IPS-18a (cell line): ENCODE measurements at regions not wholly inside any gene's neighbourhood (a gene's known extent, or its start where the extent isn't known, plus 50 kb on each side); places are given as distances from the start of the nearest gene placed in this dataset.

Experiments
- H3K27ac ChIP-seq: one replicate; pipeline ENCODE4 v1.5.1; 2013; ENCODE audit warnings: low read length
- H3K27me3 ChIP-seq: one replicate; pipeline ENCODE4 v1.6.1; 2013; ENCODE audit warnings: mild to moderate bottlenecking, low read length; ENCODE audit not compliant: control insufficient read depth, insufficient read depth
- H3K36me3 ChIP-seq: one replicate; pipeline ENCODE4 v1.6.1; 2013; ENCODE audit warnings: low read depth, low read length; ENCODE audit not compliant: control insufficient read depth
- H3K4me1 ChIP-seq: one replicate; pipeline ENCODE4 v1.6.1; 2013; ENCODE audit warnings: low read depth, low read length; ENCODE audit not compliant: control insufficient read depth
- H3K4me3 ChIP-seq: one replicate; pipeline ENCODE4 v1.5.1; 2013; ENCODE audit warnings: low read length
- H3K9ac ChIP-seq: one replicate; pipeline ENCODE4 v1.6.1; 2013; ENCODE audit warnings: mild to moderate bottlenecking, low read length, moderate library complexity
- H3K9me3 ChIP-seq: one replicate; pipeline ENCODE4 v1.6.1; 2013; ENCODE audit warnings: low read depth, low read length; ENCODE audit not compliant: control insufficient read depth

- Histone ChIP-seq H3K4me1 (no peaks in the 10 kb centered on the region), H3K9me3 (no peaks in the 10 kb centered on the region), H3K27me3 (no peaks in the 10 kb centered on the region), H3K36me3 (no peaks in the 10 kb centered on the region), H3K27ac (no peak overlapping the region), H3K9ac (no peak overlapping the region), H3K4me3 (no peak overlapping the region)
These were observed 493.2 kb downstream of the MIAT start for GRCh38 chr22:27150544-27150941.

DNA sequence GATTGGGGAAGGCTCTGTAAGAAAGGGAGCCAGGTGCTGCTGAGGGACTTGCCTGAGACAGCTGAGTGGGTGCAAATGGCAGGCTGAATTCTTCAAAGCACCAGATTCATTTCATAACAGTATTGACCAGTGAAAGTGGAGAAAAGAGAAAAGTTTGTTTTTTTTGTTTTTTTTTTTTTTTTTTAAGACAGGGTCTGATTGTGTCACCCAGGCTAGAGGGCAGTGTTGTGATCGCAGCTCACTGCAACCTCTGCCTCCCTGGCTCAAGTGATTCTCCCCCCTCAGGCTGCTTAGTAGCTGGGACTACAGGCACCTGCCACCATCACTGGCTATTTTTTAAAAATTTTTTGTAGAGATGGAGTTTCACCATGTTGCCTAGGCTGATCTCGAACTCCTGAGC, 494.0 kb downstream of the MIAT start:
- Histone ChIP-seq H3K36me3 (no peaks in the 10 kb centered on the region), H3K9me3 (no peaks in the 10 kb centered on the region), H3K4me1 (no peaks in the 10 kb centered on the region), H3K4me3 (no peak overlapping the region), H3K27me3 (no peaks in the 10 kb centered on the region), H3K27ac (no peak overlapping the region), H3K9ac (no peak overlapping the region)

GRCh38 chr22:27152033-27152432, 494.6 kb downstream of the MIAT start:
- no peak overlapping the region for H3K27ac ChIP-seq
- H3K36me3 ChIP-seq = no peaks in the 10 kb centered on the region
- H3K9ac ChIP-seq = no peak overlapping the region

DNA sequence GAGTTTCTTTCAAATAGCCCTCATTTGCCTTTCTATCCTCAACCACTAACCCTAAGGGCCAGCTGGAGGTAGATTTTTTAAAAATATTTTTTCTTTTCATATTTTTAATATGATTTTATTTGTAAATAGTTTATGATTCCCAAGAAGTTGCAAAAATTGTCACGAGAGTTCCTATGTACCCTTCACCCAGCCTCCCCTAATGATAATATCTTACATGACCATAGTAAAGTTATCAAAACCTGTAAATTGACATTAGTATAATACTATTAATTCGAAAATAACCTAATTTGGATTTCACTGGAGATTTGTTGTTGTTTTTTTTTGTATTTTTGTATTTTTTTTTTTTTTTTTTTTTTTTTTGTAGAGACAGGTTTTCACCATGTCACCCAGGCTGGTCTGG, 495.5 kb downstream of the MIAT start:
- Histone ChIP-seq H3K36me3 (no peaks in the 10 kb centered on the region), H3K27me3 (no peaks in the 10 kb centered on the region), H3K9me3 (no peaks in the 10 kb centered on the region), H3K4me1 (no peaks in the 10 kb centered on the region), H3K4me3 (no peak overlapping the region), H3K27ac (no peak overlapping the region), H3K9ac (no peak overlapping the region)

More at GRCh38 chr22:27152033-27152432, 494.6 kb downstream of the MIAT start:
- Histone ChIP-seq H3K4me3 (no peak overlapping the region), H3K27me3 (no peaks in the 10 kb centered on the region), H3K4me1 (no peaks in the 10 kb centered on the region), H3K9me3 (no peaks in the 10 kb centered on the region)

- no peak overlapping the region for H3K4me3 ChIP-seq
- no peaks in the 10 kb centered on the region for H3K36me3 ChIP-seq
- no peaks in the 10 kb centered on the region for H3K27me3 ChIP-seq
- H3K4me1 ChIP-seq = no peaks in the 10 kb centered on the region
- H3K27ac ChIP-seq = no peak overlapping the region
- no peak overlapping the region for H3K9ac ChIP-seq
- H3K9me3 ChIP-seq = no peaks in the 10 kb centered on the region
These were observed 496.0 kb downstream of the MIAT start for GRCh38 chr22:27153386-27153785.

DNA sequence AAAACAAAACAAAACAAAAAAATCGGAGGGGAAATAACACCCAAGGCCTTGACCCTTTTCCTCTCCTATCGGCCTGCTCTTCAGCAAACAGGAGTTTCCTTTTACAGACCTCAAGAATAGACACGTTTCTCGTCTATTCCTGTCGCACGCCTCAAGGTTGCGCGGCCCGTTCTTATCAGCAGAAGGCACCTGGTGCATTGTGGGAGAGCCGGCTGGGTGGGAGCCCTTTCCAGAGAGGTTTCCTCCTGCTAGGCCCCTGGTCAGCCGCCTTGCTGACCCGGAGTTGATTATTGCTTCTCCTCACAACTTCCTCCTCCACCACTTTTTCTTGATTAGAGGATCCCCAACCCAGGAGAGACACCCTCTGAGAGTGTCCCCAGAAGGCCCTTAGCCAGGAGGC, 497.3 kb downstream of the MIAT start:
- Histone ChIP-seq H3K4me1 (no peaks in the 10 kb centered on the region), H3K27ac (no peak overlapping the region), H3K36me3 (no peaks in the 10 kb centered on the region), H3K27me3 (no peaks in the 10 kb centered on the region), H3K9ac (no peak overlapping the region), H3K4me3 (no peak overlapping the region), H3K9me3 (no peaks in the 10 kb centered on the region)

DNA sequence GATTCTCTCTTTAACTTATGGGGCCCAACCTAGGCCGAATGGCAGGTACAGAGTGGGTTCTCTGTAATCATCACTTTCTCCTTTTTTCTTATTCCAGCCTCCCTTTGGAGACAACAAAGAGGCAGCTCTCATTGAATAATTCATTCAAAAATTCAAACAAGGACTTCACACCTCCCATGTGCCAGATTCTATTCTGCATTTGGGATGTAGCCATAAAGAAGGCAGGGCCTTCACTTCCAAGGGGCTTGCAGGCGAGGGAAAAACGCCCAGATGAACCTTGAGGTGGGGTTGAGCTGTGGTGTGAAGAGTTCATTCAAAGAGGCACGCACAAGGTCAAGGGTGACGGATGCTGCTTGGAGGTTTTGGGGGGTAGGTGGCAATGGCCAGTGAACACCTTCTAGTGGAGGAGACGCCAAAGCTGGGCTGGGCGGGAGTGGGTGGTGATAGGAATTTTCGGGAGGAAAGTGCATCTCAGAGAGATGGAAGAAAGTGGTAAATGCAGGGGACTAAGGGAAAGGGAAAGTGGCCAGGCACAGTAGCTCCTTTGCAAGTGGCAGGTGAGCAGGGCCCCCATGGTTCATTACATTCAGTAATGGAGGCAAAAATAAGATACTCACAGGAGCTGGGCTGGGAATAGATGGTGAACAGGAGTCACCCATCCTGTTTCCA, 499.6 kb downstream of the MIAT start:
- Histone ChIP-seq H3K27me3 (no peaks in the 10 kb centered on the region), H3K4me1 (peaks cover 5% of the 10 kb centered on the region), H3K27ac (no peak overlapping the region), H3K4me3 (no peak overlapping the region), H3K9ac (no peak overlapping the region), H3K36me3 (no peaks in the 10 kb centered on the region), H3K9me3 (no peaks in the 10 kb centered on the region)

- Histone ChIP-seq H3K27ac (no peak overlapping the region), H3K9me3 (no peaks in the 10 kb centered on the region), H3K4me1 (peaks cover 5% of the 10 kb centered on the region), H3K36me3 (no peaks in the 10 kb centered on the region), H3K4me3 (no peak overlapping the region), H3K27me3 (no peaks in the 10 kb centered on the region), H3K9ac (no peak overlapping the region)
These were observed 500.4 kb downstream of the MIAT start for GRCh38 chr22:27157666-27158370.

GRCh38 chr22:27159016-27159415, 501.6 kb downstream of the MIAT start:
- no peaks in the 10 kb centered on the region for H3K9me3 ChIP-seq
- H3K27me3 ChIP-seq = no peaks in the 10 kb centered on the region
- H3K36me3 ChIP-seq = no peaks in the 10 kb centered on the region
- peaks cover 5% of the 10 kb centered on the region for H3K4me1 ChIP-seq
- no peak overlapping the region for H3K27ac ChIP-seq
- H3K9ac ChIP-seq = no peak overlapping the region
- H3K4me3 ChIP-seq = no peak overlapping the region

DNA sequence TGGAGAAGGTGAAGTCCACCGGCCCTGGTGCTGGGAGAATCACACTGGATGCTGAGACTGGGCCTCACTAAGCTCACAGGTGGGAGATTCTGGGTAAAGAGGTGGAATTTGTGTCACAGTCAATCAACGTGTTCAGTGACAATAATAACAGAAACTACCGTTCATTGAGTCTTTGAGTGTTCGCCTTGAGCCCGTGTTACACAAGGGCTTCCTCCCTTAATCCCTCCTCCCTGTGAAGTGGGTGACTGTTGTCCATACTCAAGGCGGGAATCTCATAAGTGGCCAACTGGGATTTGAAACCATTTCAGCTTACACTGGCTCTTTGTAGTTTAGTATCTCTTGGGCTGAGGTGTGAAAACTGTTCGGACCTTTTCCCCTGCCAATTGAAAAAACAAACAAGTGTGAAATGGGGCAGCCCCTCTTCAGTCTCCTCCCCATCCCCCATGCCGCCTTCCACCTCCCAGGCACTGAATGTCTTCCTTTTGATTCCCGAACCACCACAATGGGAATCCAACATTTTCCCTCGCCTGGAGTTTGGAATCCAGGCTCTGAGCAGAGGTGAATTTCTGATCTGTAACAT, 502.4 kb downstream of the MIAT start:
- no peaks in the 10 kb centered on the region for H3K27me3 ChIP-seq
- H3K4me3 ChIP-seq = no peak overlapping the region
- no peaks in the 10 kb centered on the region for H3K9me3 ChIP-seq
- no peaks in the 10 kb centered on the region for H3K36me3 ChIP-seq
- H3K4me1 ChIP-seq = peaks cover 5% of the 10 kb centered on the region
- no peak overlapping the region for H3K9ac ChIP-seq
- no peak overlapping the region for H3K27ac ChIP-seq

- Histone ChIP-seq H3K9me3 (no peaks in the 10 kb centered on the region), H3K4me1 (peaks cover 5% of the 10 kb centered on the region), H3K27ac (no peak overlapping the region)
These were observed 506.1 kb downstream of the MIAT start for GRCh38 chr22:27163162-27164137.

More at GRCh38 chr22:27163162-27164137, 506.1 kb downstream of the MIAT start:
- Histone ChIP-seq H3K4me3 (no peak overlapping the region), H3K36me3 (no peaks in the 10 kb centered on the region), H3K27me3 (no peaks in the 10 kb centered on the region), H3K9ac (no peak overlapping the region)
